ENCODE measurements at regions not wholly inside any gene's neighbourhood (a gene's known extent, or its start where the extent isn't known, plus 50 kb on each side); places are given as distances from the start of the nearest gene placed in this dataset.

- TF ChIP-seq CTCF (conservative IDR thresholded peaks at IDR 0.05; ENCODE audit: low read depth, low read length) (no peak), EZH2phosphoT487 (IDR thresholded peaks at IDR 0.05; ENCODE audit: borderline replicate concordance, low read length) (no peak)
Observed at GRCh38 chr4:26144526-26145155, 176.2 kb upstream of the RBPJ start.

All from PC-3 (cell line).